A673 (cell line): ENCODE measurements at regions not wholly inside any gene's neighbourhood (a gene's known extent, or its start where the extent isn't known, plus 50 kb on each side); places are given as distances from the start of the nearest gene placed in this dataset.

Experiments used
- CTCF ChIP-seq: fragments of 300-800, 200-600 bp; sonication (generic); conservative IDR thresholded peaks from 2 replicates; pipeline ENCODE4 v1.5.1; 2017; ENCODE audit warnings: low read depth, mild to moderate bottlenecking, antibody characterized with exemption, low read length, moderate library complexity, mixed read lengths
- EZH2 ChIP-seq: fragments of 200-600 bp; sonication (generic); IDR thresholded peaks from 2 replicates; pipeline ENCODE4 v1.6.1; 2017; ENCODE audit warnings: borderline replicate concordance, low read depth, mild to moderate bottlenecking, mixed read lengths, antibody characterized with exemption, low read length; ENCODE audit not compliant: poor library complexity, severe bottlenecking

GRCh38 chr17:77609553-77610517 lies 348.7 kb upstream of the TNRC6C start:
- TF ChIP-seq CTCF: no peak
- TF ChIP-seq EZH2: no peak
